GM20000 (cell line): ENCODE measurements at regions not wholly inside any gene's neighbourhood (a gene's known extent, or its start where the extent isn't known, plus 50 kb on each side); places are given as distances from the start of the nearest gene placed in this dataset.

Source experiments
- DNase-seq: peaks from one replicate; pipeline ENCODE4 v3.0.0; 2012; ENCODE audit warnings: low spot score
- CTCF ChIP-seq: IDR thresholded peaks from 2 replicates; pipeline ENCODE4 v1.5.1; 2012; ENCODE audit warnings: mild to moderate bottlenecking, control low read depth; ENCODE audit errors: extremely low read depth, missing control alignments

- no peak for DNase-seq
- no peak for TF ChIP-seq CTCF
Measured at GRCh38 chr12:89890161-89890560, 181.5 kb upstream of the ATP2B1 start.

DNA sequence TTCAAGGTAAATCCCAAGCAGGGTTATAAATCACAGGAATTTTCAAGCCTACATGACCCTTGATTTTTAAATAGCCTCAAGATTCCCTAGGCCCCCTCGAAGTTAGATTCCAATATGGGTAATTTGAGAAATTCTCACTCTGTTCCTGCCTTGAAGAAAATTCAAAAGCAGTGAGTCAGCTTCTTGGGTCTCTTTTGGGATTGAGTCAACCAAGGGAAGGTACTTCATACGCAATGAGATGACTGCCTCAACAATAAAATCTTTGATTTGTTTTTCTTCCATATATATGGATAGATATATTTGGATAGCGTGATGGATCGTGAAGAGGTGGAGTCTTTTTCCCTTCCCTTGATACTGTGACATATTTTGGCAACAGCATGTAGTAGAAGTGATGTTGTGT lies 180.4 kb upstream of the ATP2B1 start:
- TF ChIP-seq CTCF, result no peak

GRCh38 chr12:89884952-89885351 lies 176.3 kb upstream of the ATP2B1 start:
- no peak for TF ChIP-seq CTCF

More for the DNA sequence above, 180.4 kb upstream of the ATP2B1 start:
- DNase-seq, result no peak

DNA sequence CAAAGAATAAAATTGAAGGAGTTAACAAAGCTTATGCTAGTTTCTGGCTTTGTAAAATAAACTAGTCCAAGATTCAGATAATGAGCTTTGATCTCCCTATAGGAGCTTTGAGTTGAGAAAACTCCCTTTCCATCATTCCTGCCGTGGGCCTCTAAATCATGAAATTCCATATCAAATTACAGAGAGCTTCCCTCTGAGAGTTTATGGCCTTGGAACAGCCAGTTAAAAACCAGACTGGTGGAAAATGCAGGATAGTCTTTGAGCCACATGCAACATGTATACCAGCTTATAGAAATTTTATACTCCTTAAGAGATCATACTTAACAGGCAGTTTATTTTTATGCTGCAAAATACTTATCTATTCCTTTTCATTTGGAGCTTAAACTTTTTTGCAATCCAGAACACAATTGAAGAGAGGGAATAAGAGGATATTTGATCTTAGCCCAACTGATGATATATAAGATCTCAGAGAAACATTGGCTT lies 175.8 kb upstream of the ATP2B1 start:
- no peak for TF ChIP-seq CTCF
- DNase-seq, result no peak

More at GRCh38 chr12:89884952-89885351, 176.3 kb upstream of the ATP2B1 start:
- no peak for DNase-seq

GRCh38 chr12:89883630-89884389 lies 175.2 kb upstream of the ATP2B1 start:
- no peak for DNase-seq

DNA sequence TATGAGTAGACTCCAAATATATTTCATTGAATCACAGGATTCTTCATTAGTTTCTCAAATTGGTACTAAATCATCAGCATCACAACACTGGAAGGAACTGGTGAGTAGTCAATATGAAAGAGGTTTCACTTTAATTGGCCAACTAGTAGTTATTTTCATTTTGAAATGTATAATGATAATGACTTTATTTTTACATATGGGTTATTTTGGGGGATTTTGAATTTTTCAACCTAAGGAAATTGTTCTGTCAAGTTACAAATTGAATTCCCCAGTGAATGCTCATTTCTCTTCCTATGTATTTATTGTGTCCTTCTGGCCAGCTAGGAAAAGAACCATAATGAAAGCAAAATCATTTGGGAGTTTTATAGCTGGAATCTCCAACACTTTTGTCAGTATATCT lies 174.2 kb upstream of the ATP2B1 start:
- DNase-seq, result no peak
- no peak for TF ChIP-seq CTCF

More at GRCh38 chr12:89883630-89884389, 175.2 kb upstream of the ATP2B1 start:
- no peak for TF ChIP-seq CTCF

DNA sequence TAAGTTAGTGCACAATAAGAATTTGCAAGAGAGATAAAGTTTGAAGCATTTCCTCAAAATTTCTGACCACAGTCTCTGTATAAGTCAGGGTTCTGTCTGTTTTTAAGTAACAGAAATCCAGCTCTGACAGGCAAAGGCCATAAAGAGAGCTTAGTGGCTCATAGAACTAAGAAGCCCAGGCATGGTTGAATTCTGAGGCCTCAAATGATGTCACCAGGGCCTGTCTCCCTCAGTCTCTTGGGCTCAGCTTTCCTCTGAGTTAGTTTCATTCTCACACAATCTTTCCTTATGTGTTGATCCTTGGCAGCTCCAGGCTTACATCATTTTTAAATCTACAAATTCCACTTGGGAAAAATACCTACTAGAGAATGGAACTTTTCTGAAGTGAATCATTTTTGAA lies 173.4 kb upstream of the ATP2B1 start:
- DNase-seq, result peak; percentile 44
- TF ChIP-seq CTCF, result no peak
